NCI-H524 treated with DMSO at 0.1 percent for 48 hours (cell line): ENCODE measurements at regions not wholly inside any gene's neighbourhood (a gene's known extent, or its start where the extent isn't known, plus 50 kb on each side); places are given as distances from the start of the nearest gene placed in this dataset.
"Not testable (repeated sequence)": the region's sequence is repeated elsewhere in the genome, so short reads cannot be mapped to it uniquely, and the experiment has no call there.

ENCODE experiments used
- DNase-seq: peaks from one replicate; lab custom pipeline; 2025; lab: John Stamatoyannopoulos, UW

- no peak for DNase-seq
These were observed 164.4 kb downstream of the CXXC4 start for GRCh38 chr4:104330125-104330905.

- DNase-seq, result not testable (repeated sequence)
These were observed 167.6 kb downstream of the CXXC4 start for GRCh38 chr4:104326991-104327694.

- DNase-seq, result no peak
These were observed 192.0 kb downstream of the CXXC4 start for GRCh38 chr4:104302731-104303130.

GRCh38 chr4:104294811-104295210, 199.9 kb downstream of the CXXC4 start:
- DNase-seq, result no peak

GRCh38 chr4:104286867-104287266, 207.8 kb downstream of the CXXC4 start:
- DNase-seq, result no peak

- no peak for DNase-seq
These were observed 211.4 kb downstream of the CXXC4 start for GRCh38 chr4:104283303-104283702.

- DNase-seq, result no peak
These were observed 214.9 kb downstream of the CXXC4 start for GRCh38 chr4:104279744-104280143.

GRCh38 chr4:104272966-104273365, 221.7 kb downstream of the CXXC4 start:
- DNase-seq, result no peak

GRCh38 chr4:104269603-104270002, 225.1 kb downstream of the CXXC4 start:
- DNase-seq, result not testable (repeated sequence)

- no peak for DNase-seq
These were observed 231.6 kb downstream of the CXXC4 start for GRCh38 chr4:104263100-104263499.

GRCh38 chr4:104262678-104263077, 232.0 kb downstream of the CXXC4 start:
- DNase-seq, result no peak

GRCh38 chr4:104248726-104249125, 246.0 kb downstream of the CXXC4 start:
- DNase-seq, result no peak

GRCh38 chr4:104235967-104236366, 258.7 kb downstream of the CXXC4 start:
- no peak for DNase-seq

GRCh38 chr4:104217526-104217925, 277.2 kb downstream of the CXXC4 start:
- no peak for DNase-seq

GRCh38 chr4:104211657-104212056, 283.0 kb downstream of the CXXC4 start:
- DNase-seq, result no peak

- DNase-seq, result no peak
These were observed 284.3 kb downstream of the CXXC4 start for GRCh38 chr4:104210420-104210819.

GRCh38 chr4:104206784-104207183, 287.9 kb downstream of the CXXC4 start:
- no peak for DNase-seq

- no peak for DNase-seq
These were observed 289.6 kb downstream of the CXXC4 start for GRCh38 chr4:104205116-104205515.

- DNase-seq, result no peak
These were observed 306.4 kb downstream of the CXXC4 start for GRCh38 chr4:104188301-104188700.

GRCh38 chr4:104169437-104169836, 325.3 kb downstream of the CXXC4 start:
- no peak for DNase-seq

- DNase-seq, result no peak
These were observed 327.9 kb downstream of the CXXC4 start for GRCh38 chr4:104166749-104167148.

GRCh38 chr4:104163820-104164219, 330.9 kb downstream of the CXXC4 start:
- DNase-seq, result no peak

- no peak for DNase-seq
These were observed 348.6 kb downstream of the CXXC4 start for GRCh38 chr4:104146048-104146447.

GRCh38 chr4:104138116-104138515, 356.6 kb downstream of the CXXC4 start:
- no peak for DNase-seq
